Activated T-cell treated with anti-CD3 and anti-CD28 coated beads, Interleukin-2, amount 50 U/mL, for 72 hours (primary cell): ENCODE measurements at regions not wholly inside any gene's neighbourhood (a gene's known extent, or its start where the extent isn't known, plus 50 kb on each side); places are given as distances from the start of the nearest gene placed in this dataset.
A peak's percentile ranks its signal among the peaks of the same experiment; 100 is the strongest.
"Not testable (repeated sequence)": the region's sequence is repeated elsewhere in the genome, so short reads cannot be mapped to it uniquely, and the experiment has no call there.

Experiments used
- ATAC-seq, 2 donors: fragments of 150-1000 bp; cut with Tn5 transposase; replicated peaks in 1 of 2; 2 replicates each; pipeline ENCODE4 v1.10.0; 2021; ENCODE audit warnings: moderate library complexity in 2 of 2, mild to moderate bottlenecking in 1 of 2
- DNase-seq, 2 donors: peaks; one replicate each; pipeline ENCODE4 v3.0.0; 2021 to 2022; ENCODE audit warnings: mixed read lengths in 1 of 2
- H3K27ac Mint-ChIP-seq: one replicate; pipeline ENCODE4 v1.8.0; 2022; ENCODE audit warnings: mild to moderate bottlenecking, moderate library complexity, mixed read lengths
- H3K27me3 Mint-ChIP-seq: one replicate; pipeline ENCODE4 v1.8.0; 2022; ENCODE audit warnings: low read depth, mixed read lengths
- H3K36me3 Mint-ChIP-seq, 2 donors: one replicate each; pipeline ENCODE4 v1.8.0; 2022; ENCODE audit warnings: mixed read lengths in 2 of 2, mild to moderate bottlenecking in 1 of 2; ENCODE audit not compliant: insufficient read depth in 2 of 2
- H3K4me1 Mint-ChIP-seq: one replicate; pipeline ENCODE4 v1.8.0; 2022; ENCODE audit warnings: low read depth, mixed read lengths
- H3K4me3 Mint-ChIP-seq, 2 donors: one replicate each; pipeline ENCODE4 v1.8.0; 2022; ENCODE audit warnings: mild to moderate bottlenecking in 2 of 2, mixed read lengths in 2 of 2, moderate library complexity in 2 of 2
- H3K9me3 Mint-ChIP-seq, 2 donors: one replicate each; pipeline ENCODE4 v1.8.0; 2022; ENCODE audit warnings: mixed read lengths in 2 of 2

DNA sequence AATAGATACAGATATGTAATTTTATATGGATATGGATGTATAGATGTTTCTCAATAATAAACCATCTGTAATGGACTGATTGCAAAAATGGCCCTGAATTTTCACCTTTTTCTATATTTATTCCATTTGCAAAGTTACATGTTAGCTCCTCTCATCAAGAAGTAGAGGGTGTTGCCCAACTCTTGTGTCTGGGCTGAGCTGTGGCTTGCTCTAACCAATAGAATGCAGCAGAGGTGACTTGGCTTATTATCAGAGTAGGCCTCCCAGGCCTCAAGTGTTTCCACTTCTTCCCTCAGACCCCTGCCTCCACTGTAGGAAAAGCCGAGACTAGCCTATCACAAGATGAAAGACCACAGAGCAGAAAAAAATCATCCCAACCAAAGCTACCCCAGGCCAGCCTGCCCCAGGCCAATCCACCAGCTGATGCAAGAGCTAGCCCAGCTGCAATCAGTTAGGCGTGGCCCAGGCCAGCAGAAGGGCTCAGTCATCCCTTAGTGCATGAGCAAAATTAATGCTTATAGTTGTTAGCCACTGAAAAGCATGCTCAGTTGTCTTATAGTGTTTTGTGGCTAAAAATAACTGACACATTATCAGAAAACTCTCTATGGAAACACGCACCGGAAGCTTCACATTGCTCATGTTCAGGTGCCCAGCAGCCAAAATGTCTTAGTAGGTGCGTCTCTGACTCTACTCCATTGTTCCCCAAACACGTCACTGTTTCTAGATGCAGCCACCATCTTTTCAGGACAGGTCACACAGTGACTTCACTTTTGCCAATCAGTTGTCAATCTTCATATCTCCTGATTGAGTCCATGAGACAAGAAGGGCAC, 464.0 kb downstream of the FBXO15 start:
- Mint-ChIP-seq H3K27ac (no peak overlapping the region), H3K36me3 (no peaks in the 10 kb centered on the region), H3K27me3 (no peaks in the 10 kb centered on the region), H3K4me1 (no peaks in the 10 kb centered on the region), H3K4me3 (no peak overlapping the region), H3K9me3 (peaks cover 0 to 2% of the 10 kb centered on the region in 2 donors)
- ATAC-seq (no peak), DNase-seq (no peak)

DNA sequence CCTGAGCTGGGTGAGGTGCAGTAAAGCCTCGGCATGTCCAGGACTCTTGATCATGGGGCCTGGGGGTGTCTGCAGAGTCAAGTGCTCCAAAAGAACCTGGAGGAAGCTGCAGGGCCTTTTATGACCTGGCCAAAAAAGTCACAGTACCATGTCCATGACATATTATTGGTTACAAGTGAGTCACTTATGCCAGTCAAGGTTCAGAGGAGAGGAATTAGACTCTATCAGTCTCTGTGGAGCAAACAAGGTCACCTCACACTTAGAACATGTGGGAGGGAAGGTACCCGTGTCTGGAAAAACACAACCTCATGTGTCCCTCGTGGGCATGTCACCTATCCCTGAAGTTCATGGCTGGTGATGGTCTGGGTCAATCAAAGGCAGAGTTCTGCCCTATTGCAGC, 465.7 kb downstream of the FBXO15 start:
- H3K27ac Mint-ChIP-seq, result no peak overlapping the region

DNA sequence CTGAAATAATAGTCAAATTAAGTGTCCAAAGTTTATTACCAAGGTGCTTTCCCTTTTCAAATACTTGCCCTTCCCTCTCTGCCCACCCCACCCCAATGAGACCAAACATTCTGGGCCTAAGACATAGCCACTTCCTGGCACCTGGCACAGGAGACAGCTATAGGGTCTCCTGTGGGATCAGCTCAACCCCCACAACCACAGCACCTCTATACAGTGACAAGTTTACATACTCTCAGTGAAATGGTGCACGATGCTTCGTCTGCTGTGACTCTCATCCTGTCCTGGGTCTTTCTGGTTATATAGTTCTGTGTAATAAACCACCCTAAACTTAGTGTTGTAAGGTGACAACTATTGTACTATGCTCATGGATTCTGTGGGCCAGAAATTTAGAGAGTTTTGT, 466.2 kb downstream of the FBXO15 start:
- peaks cover 0 to 2% of the 10 kb centered on the region in 2 donors for H3K9me3 Mint-ChIP-seq
- H3K27me3 Mint-ChIP-seq, result no peaks in the 10 kb centered on the region
- ATAC-seq, result no peak
- H3K27ac Mint-ChIP-seq, result no peak overlapping the region
- DNase-seq, result no peak
- H3K36me3 Mint-ChIP-seq, result no peaks in the 10 kb centered on the region
- no peak overlapping the region for H3K4me3 Mint-ChIP-seq
- H3K4me1 Mint-ChIP-seq, result no peaks in the 10 kb centered on the region

More for the DNA sequence above, 465.7 kb downstream of the FBXO15 start:
- Mint-ChIP-seq H3K9me3 (peaks cover 0 to 2% of the 10 kb centered on the region in 2 donors), H3K4me3 (no peak overlapping the region), H3K4me1 (no peaks in the 10 kb centered on the region), H3K27me3 (no peaks in the 10 kb centered on the region), H3K36me3 (no peaks in the 10 kb centered on the region)
- DNase-seq (no peak), ATAC-seq (no peak)

DNA sequence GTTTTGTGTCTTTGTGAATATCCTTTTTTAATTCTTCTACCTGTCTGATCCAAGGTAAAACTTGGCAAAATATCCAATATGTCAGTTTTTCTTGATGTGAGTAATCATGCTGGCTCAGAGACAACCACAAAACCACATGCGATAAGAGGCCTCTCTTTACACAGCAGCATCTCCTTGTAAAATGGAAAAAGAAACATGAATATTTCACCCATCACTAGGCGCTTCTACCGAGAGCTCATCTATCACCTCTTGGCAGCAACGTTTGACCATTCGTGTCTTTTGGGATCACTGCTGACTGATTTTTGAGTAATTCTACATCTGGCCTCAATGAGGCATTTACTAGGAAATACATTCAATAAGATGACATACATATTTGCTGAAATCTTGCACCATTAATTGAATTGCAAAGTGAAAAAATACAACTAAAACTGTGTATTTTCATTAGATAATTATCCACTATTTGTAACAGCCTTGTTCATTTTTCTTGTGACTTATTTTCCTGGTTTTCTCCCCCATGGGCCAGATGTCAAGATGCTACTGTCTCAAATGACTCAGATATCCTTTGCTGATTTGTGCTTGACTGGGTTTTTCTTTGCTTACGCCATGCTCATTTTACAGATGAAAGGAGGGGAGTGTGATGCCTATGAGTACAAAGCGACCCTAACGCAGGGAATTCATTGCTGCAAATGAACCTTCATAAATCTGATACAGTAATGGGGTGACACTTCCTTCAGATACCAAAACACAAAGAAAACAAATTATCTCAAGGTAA, 467.5 kb downstream of the FBXO15 start:
- no peak overlapping the region for H3K4me3 Mint-ChIP-seq
- H3K36me3 Mint-ChIP-seq, result no peaks in the 10 kb centered on the region
- H3K27me3 Mint-ChIP-seq, result no peaks in the 10 kb centered on the region
- DNase-seq (no peak), ATAC-seq (peak; percentile 32 to 36)
- peaks cover 0 to 1% of the 10 kb centered on the region in 2 donors for H3K9me3 Mint-ChIP-seq
- no peaks in the 10 kb centered on the region for H3K4me1 Mint-ChIP-seq
- H3K27ac Mint-ChIP-seq, result no peak overlapping the region

DNA sequence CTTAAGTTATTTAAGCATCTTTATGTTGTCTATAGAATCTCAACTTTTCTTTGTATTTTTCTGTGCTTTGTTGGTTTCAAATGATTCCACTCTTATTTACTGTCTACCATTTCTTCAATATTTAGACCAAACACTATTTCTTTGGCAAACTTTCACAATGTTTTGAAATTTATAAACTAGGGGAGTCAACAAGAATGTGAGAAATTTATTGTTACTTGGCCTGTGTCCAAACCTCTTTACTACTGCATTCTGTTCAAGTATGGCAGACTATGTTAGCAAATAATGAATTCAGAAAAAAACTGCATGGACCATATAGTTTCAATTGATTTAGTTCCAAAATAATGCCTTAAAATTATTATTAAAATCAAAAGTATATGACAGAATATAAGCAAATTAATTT, 470.2 kb downstream of the FBXO15 start:
- Mint-ChIP-seq H3K27ac (no peak overlapping the region), H3K4me3 (no peak overlapping the region), H3K4me1 (no peaks in the 10 kb centered on the region), H3K27me3 (no peaks in the 10 kb centered on the region), H3K36me3 (no peaks in the 10 kb centered on the region), H3K9me3 (peaks cover 1 to 2% of the 10 kb centered on the region in 2 donors)
- DNase-seq, result no peak
- ATAC-seq, result no peak

DNA sequence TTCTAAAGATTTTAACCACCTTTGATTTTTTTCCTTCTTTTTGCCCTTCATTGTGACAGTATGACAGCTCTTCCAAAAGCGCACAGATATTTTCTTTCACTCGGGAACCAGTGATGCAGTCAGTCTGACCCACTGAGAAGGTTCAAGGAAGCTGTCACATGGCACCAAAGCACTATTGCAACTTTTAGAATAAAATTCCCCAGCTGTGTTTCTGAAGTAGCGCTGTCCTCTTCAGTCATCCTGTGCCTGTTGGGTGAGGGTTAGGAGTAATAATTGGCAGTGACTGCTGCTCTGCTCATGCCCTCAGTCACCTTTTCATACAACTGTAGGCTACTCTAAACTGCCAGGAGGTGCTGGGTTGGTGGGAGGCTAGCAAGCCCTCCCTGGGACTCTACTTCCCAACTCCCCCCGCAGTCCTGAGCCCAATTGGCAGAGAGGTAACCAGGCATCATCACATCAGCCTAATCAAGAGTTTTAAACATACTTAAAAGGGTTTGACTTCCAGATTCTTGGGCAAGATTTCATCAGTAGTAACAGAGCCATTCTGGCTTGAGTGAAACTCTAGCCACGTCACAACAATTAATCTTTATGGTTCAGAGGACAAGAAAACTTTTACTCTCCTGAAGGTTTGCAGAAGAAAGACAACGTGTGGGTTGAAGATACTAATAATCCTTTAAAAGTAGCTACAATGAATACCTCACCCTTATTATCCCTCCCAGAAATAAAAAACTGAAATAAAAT, 473.3 kb downstream of the FBXO15 start:
- no peak overlapping the region for H3K4me3 Mint-ChIP-seq
- no peak for DNase-seq
- no peaks in the 10 kb centered on the region for H3K36me3 Mint-ChIP-seq
- H3K27me3 Mint-ChIP-seq, result no peaks in the 10 kb centered on the region
- ATAC-seq, result no peak
- H3K4me1 Mint-ChIP-seq, result no peaks in the 10 kb centered on the region
- H3K9me3 Mint-ChIP-seq, result peaks cover 1 to 2% of the 10 kb centered on the region in 2 donors
- no peak overlapping the region for H3K27ac Mint-ChIP-seq

DNA sequence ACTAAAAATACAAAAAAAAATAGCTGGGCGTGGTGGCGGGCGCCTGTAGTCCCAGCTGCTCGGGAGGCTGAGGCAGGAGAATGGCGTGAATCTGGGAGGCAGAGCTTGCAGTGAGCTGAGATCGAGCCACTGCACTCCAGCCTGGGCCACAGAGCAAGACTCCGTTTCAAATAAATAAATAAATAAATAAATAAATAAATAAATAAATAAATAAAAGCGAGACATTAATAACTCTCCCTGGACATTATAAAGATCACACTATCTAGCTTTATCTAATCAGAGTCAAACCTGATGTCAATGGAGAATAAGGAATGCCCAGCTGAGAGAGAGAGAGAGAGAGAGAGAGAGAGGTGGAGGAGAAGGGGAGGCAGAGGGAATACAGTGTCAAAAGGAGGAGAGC, 476.2 kb downstream of the FBXO15 start:
- H3K4me1 Mint-ChIP-seq, H3K27me3 Mint-ChIP-seq, ATAC-seq, H3K36me3 Mint-ChIP-seq, H3K9me3 Mint-ChIP-seq, DNase-seq, H3K27ac Mint-ChIP-seq, H3K4me3 Mint-ChIP-seq: not testable (repeated sequence)

DNA sequence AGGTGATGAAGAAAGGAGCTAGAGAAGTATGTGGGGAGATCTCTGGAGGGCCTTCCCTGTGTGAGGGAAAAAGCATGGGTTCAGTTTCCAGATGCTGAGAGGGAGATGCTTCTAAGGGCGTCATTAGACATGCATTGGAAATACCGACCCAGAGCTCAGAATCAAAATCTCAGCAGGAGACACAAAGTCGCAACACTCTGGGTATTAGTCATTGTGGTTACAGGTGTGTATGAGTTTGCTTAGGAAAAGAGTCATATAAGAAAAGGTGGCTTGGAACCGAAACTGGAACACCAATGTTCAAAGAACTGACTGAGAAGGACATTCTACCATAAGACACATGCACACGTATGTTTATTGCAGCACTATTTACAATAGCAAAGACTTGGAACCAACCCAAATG, 477.1 kb downstream of the FBXO15 start:
- Mint-ChIP-seq H3K27ac (no peak overlapping the region), H3K9me3 (peaks cover 1 to 2% of the 10 kb centered on the region in 2 donors), H3K27me3 (no peaks in the 10 kb centered on the region), H3K36me3 (no peaks in the 10 kb centered on the region), H3K4me3 (no peak overlapping the region), H3K4me1 (no peaks in the 10 kb centered on the region)
- no peak for ATAC-seq
- no peak for DNase-seq

DNA sequence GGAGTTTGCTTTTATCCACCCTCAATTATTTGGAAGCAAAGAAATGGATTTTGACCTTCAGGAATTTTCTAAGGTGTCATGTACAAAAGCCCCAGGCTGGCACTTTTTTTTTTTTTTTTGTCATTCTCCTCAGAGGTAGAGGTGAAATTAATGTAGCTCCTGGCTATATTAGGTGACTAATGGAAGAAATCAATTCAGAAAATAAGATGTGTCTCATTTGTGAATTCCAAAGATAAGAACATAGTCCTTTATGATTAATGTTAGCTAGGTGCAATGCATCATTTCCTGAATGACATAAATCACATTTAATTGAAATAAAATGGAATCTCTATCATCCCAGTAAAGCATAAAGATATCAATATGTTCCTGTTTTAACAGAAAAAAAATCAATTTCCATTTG, 477.6 kb downstream of the FBXO15 start:
- Mint-ChIP-seq H3K9me3 (peaks cover 0 to 2% of the 10 kb centered on the region in 2 donors), H3K4me1 (no peaks in the 10 kb centered on the region), H3K36me3 (no peaks in the 10 kb centered on the region), H3K27me3 (no peaks in the 10 kb centered on the region), H3K4me3 (no peak overlapping the region), H3K27ac (no peak overlapping the region)
- DNase-seq, result no peak
- no peak for ATAC-seq

DNA sequence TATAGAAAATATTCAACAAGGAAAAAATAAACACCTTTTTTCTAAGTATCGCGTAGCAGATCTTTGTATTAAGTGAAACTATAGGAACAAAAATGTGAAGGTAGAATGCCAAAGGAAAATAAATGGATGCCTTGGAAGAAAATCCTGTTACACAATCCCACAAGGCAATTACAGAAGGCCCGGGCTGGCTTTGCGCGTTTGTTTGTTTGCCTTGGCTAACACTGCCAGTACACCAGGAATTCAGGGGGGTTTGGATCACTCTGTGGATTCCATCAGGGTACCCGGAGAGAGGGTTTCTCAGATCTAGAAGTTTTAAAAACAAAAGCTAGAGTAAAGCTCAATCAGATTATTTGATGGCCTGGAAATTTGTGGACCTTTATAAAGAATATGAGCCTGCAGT, 478.3 kb downstream of the FBXO15 start:
- Mint-ChIP-seq H3K27ac (no peak overlapping the region), H3K4me1 (no peaks in the 10 kb centered on the region), H3K4me3 (no peak overlapping the region), H3K27me3 (no peaks in the 10 kb centered on the region), H3K36me3 (no peaks in the 10 kb centered on the region), H3K9me3 (no peaks in the 10 kb centered on the region)
- DNase-seq (no peak), ATAC-seq (no peak)

DNA sequence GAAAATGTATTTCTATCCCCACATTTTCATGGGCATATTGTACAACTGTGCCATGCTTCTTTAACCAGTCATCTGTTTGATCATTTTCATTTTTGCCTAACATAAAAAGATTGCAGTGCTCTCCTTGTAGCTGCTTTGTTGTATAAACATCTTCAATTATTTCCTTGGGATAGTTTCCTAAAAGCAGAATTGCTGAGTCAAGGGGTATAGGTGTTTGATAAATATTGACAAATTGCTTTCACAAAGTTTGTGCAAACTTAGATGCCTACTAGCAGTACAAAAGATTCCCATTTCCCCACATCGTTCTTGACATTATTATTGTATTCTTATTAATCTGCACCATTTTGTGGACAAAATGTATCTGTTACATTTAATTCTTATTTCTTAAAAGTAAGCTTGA, 479.6 kb downstream of the FBXO15 start:
- Mint-ChIP-seq H3K9me3 (no peaks in the 10 kb centered on the region), H3K4me3 (no peak overlapping the region), H3K36me3 (no peaks in the 10 kb centered on the region), H3K4me1 (no peaks in the 10 kb centered on the region), H3K27me3 (no peaks in the 10 kb centered on the region), H3K27ac (no peak overlapping the region)
- no peak for ATAC-seq
- no peak for DNase-seq

DNA sequence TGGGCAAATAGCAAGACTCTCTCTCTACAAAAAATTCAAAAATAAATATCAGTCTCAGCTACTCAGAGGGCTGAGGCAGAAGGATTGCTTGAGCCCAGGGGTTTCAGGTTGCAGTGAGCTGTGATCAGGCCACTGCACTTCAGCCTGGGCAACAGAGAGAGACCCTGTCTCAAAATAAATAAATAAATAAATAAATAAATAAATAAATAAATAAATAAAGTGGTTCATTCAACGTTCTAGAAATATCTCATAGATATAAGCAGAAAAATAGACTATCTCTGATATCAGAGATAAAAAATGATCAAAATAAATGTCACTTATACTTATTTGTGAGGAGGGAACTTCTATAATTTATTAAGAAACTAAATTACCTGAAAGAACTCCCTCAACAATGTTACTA, 480.9 kb downstream of the FBXO15 start:
- ATAC-seq (no peak), DNase-seq (no peak)
- Mint-ChIP-seq H3K4me3 (no peak overlapping the region), H3K27ac (no peak overlapping the region), H3K4me1 (peaks cover 6% of the 10 kb centered on the region), H3K9me3 (no peaks in the 10 kb centered on the region), H3K36me3 (no peaks in the 10 kb centered on the region), H3K27me3 (no peaks in the 10 kb centered on the region)

DNA sequence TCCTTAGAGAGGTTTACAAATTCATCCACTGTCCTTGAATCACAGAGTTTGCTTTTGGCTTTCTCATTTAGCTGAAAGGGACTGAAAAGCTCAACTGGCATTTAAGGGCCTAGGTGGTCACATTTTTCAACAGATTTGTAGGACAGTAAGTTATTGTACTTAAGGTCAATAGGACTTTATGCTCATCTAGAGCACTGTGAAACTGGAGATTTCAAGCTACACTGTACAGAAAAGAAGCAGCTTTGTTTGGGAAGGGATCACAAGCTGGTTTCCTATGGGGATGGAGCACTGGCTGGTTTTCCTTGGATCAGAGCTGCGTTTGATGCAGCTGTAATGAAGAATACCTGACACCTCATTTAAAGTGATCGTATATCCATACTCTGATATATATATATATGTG, 482.7 kb downstream of the FBXO15 start:
- DNase-seq, result no peak
- Mint-ChIP-seq H3K36me3 (no peaks in the 10 kb centered on the region), H3K4me1 (peaks cover 6% of the 10 kb centered on the region), H3K27me3 (no peaks in the 10 kb centered on the region), H3K9me3 (peaks cover 0 to 3% of the 10 kb centered on the region in 2 donors), H3K27ac (no peak overlapping the region), H3K4me3 (no peak overlapping the region)
- ATAC-seq, result no peak
